ENCODE measurements at regions not wholly inside any gene's neighbourhood (a gene's known extent, or its start where the extent isn't known, plus 50 kb on each side); places are given as distances from the start of the nearest gene placed in this dataset.

DNA sequence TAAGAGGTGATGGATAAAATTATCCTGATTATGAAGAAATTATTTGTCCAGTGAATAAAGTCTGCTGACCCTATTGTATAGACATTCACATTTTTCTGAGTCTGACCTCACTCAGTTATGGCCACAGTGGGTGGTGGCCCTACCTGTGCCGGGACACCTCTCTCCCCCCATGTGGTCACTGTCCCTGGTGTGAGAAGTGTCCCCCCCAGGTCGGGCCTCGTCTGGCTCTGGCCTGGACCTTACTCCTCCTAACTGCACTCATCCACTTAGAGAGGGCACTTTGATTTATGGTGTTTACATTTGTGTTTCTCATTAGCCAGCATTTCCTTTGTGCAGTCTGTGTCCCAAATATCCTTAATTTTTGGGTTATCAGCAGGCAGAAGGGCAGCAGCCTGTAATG, 59.6 kb upstream of the ZNF32 start:
- TF ChIP-seq, protein P1, sequence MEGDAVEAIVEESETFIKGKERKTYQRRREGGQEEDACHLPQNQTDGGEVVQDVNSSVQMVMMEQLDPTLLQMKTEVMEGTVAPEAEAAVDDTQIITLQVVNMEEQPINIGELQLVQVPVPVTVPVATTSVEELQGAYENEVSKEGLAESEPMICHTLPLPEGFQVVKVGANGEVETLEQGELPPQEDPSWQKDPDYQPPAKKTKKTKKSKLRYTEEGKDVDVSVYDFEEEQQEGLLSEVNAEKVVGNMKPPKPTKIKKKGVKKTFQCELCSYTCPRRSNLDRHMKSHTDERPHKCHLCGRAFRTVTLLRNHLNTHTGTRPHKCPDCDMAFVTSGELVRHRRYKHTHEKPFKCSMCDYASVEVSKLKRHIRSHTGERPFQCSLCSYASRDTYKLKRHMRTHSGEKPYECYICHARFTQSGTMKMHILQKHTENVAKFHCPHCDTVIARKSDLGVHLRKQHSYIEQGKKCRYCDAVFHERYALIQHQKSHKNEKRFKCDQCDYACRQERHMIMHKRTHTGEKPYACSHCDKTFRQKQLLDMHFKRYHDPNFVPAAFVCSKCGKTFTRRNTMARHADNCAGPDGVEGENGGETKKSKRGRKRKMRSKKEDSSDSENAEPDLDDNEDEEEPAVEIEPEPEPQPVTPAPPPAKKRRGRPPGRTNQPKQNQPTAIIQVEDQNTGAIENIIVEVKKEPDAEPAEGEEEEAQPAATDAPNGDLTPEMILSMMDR (conservative IDR thresholded peaks at IDR 0.05), result no peak
- TF ChIP-seq EZH2 (IDR thresholded peaks at IDR 0.05; ENCODE audit: low read depth), result no peak

All from PC-9 (cell line).